ENCODE measurements at regions not wholly inside any gene's neighbourhood (a gene's known extent, or its start where the extent isn't known, plus 50 kb on each side); places are given as distances from the start of the nearest gene placed in this dataset.

DNA sequence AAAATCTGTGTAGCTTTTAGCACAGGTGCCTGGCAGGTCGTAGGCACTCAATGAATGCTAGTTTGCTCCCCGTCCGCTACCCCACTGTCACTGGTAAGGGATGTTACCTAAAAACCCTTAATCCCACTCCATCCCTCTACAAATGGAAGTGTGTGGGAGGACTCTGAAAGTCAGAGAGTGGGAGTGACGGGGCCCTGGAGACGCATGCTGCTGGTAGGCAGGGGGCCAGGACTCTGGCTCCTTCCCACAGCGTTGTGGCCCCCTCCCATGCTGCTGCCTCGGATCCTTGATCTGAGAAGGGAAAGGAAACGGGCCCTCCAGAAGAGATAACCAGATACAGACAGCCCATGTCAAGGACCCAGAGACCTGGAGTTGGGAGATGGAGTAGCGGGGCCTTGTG lies 249.3 kb downstream of the HAUS1 start:
- DNase-seq: no peak

DNA sequence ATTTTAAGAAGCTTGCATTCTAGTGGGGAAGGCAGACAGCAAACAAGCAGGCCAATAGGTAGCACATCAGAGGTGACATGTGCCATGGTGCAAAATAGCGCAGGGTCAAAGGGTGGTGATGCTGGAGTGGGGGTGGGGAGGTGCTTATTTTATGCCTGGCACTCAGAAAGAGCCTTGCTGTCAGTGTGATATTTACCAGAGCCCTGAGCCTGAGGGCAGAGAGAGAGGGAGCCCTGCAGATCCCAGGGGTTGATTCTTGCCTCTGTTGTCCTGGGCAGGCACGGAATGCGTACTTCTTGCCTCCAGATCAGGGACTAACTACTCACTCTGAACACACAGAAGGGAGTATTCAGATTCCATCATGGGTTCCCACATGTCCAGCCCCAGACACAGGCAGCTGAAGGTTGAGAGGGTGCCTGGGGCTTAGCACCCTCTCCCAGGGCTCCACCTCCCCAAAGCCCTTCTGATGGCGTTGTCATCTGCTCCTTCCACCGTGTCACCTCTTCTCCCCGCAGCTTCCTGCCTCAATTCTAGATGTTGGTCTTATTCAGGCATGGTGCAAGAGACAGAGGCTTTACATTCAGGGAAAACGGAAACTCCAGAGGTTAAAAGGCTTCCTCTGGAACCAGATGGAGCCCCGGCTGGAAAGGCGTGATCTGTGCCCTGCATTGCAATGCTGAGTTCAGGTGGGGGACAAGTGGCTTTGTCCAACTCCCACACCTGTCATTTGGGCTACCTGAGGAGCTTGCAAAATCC lies 252.3 kb downstream of the HAUS1 start:
- no peak for DNase-seq

DNA sequence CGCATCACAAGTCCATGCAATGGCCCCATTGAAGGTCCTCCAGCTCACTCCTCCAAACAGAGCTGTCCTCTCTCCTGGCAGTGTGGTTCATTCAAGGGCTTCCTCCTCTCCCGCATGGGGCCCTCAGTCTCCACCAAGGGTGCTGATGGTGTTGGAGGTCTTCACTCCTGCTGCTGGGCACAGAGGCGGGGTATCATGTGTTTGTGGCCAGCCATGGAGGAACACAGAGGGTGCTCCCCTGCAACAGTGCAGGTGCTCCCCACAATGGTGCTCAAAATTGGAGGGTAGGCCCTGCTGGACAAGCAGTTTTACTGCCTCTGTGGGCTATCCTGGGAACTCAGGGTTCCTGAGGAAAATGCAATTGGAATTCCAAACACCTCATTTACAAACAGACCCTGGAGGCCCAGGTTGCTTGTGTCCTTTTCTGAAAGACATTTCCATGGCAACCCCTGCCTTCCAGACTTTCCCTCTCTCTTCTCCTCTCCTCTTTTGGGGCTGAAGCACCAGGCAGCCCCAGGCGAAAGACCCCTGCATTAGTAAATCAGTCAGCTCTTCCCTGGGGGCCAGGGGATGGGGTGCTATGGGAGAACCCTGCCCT lies 256.0 kb downstream of the HAUS1 start:
- DNase-seq: no peak

GRCh38 chr18:46360866-46361265 lies 256.7 kb downstream of the HAUS1 start:
- DNase-seq: no peak

DNA sequence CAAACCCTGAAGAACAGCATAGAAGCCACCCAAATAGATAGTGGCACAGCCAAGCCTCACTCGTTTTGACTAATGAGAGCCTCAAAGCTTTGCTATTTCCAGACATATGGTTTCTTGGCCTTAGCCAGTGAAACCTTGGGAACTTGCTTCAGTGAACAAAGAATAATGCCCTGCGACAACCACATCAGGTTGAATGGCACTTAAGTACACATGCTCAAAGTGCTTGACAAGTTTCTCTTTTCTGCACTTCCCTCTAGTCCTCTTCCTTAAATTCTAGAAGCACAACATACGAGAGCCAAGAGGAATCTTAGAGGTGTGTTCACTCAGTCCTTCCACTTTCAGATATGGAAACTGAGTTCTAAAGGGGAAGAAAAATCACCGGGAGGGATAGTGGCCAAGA lies 258.3 kb downstream of the HAUS1 start:
- DNase-seq: no peak

GRCh38 chr18:46364048-46364447 lies 259.9 kb downstream of the HAUS1 start:
- no peak for DNase-seq

- DNase-seq: no peak
Observed at GRCh38 chr18:46366201-46366600, 262.0 kb downstream of the HAUS1 start.

DNA sequence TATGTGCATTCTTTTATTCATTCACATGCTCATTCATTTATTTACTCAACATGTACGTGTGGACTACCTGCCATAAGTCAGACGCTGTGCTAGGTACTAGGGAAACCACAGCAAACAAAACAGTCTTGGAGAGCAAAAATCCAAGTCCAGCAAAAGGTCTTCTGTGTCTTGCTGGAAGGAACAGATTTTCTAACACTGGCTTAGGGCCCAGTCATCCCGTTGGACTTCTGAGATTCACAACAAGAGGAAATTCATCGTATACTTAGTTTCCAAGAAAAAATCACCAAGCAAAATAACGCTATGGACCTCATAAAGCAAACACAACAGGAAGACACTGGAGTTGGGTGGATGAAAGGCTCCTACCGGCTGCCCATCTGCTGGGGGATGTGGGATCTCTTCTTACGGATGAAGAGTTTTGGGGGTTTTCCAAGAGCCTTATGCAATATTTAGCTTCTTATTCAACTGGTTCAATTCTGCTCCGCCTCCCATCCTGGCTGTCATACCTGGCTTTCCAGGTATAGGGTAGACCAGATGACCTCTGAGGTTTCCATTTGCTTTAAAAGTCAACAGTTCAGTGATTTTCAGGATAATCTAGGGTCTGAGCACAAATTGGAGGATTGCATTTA lies 262.7 kb downstream of the HAUS1 start:
- DNase-seq: no peak

- no peak for DNase-seq
Observed at GRCh38 chr18:46369323-46369722, 265.1 kb downstream of the HAUS1 start.

DNA sequence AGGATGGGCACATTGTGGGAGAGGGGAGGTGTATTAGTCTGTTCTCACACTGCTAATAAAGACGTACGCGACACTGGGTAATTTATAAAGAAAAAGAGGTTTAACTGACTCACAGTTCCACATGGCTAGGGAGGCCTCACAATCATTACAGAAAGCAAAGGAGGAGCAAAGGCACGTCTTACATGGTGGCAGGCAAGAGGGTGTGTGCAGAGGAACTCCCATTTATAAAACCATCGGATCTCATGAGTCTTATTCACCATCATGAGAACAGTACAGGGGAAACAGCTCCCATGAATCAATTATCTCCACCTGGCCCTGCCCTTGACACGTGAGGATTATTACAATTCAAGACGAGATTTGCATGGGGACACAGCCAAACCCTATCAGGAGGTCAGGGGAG lies 266.7 kb downstream of the HAUS1 start:
- no peak for DNase-seq

GRCh38 chr18:46372670-46373069 lies 268.5 kb downstream of the HAUS1 start:
- DNase-seq: no peak

- DNase-seq: no peak
Observed at GRCh38 chr18:46373131-46373530, 268.9 kb downstream of the HAUS1 start.

DNA sequence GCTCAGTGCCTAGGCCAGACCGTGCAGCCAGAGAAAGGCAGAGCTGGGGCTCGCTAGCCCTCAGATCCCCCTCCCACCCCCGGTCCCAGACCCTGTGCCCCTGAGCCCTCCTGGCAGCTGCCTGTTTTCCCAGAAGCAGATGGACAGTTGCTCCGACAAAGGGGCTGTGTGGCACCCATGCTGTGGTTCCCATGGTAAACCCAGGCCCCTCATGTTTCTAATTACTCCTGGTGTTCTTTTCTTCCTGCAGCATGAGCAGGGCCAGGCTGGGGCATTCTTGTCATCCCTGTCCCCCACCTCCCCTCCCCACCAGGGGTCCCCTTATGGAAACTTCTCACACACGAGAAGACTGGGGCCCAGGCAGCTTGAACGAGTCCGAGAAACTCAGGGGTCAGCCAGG lies 269.6 kb downstream of the HAUS1 start:
- DNase-seq: no peak

DNA sequence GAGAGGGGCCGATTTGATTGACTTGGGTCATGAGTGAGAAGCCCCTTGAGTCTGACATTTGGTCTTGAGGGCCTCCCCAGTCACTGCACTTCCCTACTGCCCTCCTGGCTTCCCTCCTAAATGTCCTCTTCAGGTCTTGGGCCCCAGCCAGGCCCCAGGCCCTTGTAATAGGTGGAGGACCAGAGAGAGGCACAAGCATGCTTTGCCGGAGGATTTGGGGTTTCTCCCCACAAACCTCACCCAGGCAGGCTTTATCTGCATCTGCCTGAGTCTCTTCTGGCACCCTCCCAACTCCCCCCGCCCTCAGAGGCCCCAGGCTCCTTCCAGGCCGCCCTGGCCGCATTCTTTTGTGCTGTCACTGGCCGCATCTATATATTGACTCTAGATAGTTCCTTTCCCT lies 270.7 kb downstream of the HAUS1 start:
- DNase-seq: no peak

DNA sequence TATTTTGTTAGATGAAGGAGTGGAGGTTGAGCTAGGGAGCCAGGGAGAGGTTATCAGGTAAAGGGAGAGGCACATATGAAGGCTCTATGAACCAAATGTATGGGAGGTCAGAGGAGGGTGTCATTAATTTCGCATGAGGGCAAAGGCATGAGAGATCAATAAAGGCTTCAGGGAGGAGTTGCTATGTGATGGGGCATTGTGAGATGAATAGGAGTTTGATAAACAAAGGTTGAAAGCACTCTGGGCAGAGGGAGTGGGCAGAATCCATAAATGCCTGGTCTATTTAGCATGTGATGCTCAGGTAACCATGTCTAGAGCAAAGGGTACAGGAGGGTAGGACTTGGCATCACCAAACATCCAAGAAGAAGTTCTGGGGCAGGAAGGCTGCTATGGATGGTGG lies 273.4 kb downstream of the HAUS1 start:
- DNase-seq: no peak

DNA sequence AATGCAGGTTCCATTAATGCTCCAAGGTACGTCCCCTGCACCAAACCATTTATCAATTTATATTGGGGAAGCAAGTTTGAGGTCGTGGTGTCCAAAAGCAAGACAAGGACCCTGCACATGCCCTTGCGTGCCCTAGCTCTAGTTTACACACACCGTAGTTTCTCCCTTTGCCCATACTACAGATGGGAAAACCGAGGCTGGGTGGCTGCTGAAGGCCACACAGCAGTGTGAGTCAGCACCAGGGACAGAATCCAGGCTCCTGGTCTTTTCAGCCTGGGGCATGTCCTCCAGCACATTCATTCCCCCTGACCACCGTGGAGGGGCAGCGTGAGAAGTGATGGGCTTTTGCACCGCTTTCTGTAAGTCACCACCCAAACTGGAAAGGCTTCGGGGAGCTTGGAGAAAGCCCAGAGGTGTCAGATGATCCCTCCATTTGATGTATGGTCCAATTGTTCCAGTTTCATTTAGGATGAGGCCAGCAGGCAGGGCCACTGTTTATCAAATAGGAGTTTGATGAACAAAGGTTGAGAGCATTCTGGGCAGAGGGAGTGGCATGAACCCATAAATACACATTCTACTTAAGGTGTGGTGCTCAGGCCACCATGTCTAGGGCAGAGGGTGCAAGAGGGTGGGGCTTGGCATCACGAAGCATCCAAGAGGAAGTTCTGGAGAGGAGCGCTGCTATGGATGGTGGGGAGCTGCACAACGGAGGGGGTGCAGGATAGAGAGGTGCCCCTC lies 274.1 kb downstream of the HAUS1 start:
- DNase-seq: no peak

GRCh38 chr18:46378864-46379207 lies 274.7 kb downstream of the HAUS1 start:
- DNase-seq: no peak

- DNase-seq: no peak
Observed at GRCh38 chr18:46379323-46379950, 275.3 kb downstream of the HAUS1 start.

GRCh38 chr18:46385124-46385523 lies 271.9 kb downstream of the LOXHD1 start:
- DNase-seq: no peak

DNA sequence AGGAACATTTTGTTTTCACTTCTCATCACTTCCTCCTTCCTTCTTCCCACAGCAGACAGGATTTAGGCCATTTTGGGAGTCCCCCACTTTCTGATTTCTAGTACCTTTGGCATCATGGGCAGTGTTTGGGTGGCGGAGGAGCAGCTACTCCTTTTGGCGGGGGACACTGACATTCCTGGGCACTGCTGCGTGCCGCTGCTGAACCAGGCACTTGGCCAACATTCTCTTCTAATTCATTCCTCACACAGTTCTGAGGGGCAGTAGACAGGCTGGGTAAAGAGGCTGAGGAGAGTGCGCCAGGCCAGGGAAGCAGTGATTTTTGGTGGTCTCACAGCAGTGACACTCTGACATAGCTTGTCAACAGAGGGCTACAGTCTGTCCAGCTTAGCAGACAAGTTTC lies 270.2 kb downstream of the LOXHD1 start:
- DNase-seq: no peak

GRCh38 chr18:46387441-46388131 lies 269.4 kb downstream of the LOXHD1 start:
- DNase-seq: no peak

DNA sequence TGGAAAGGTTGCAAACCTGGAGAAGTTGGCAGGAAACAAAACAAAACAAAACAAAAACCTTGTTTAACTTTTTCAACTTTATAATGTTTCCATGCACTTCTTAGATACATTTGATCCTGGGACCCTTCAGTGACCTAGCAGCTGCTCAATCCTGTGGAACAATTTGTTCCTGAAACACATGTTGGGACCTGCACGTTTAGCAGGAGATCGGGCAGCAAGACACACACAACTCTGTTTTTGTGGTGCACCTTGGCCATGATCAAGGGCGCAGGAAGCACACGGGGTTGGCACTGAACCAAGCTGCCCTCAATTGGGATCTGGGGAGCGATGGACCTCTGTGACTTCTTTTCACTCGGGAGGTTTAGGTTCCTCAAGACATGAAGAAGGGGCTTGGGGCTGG lies 268.7 kb downstream of the LOXHD1 start:
- DNase-seq: no peak

- DNase-seq: no peak
Observed at GRCh38 chr18:46392576-46392975, 264.4 kb downstream of the LOXHD1 start.

All from NK-92 treated with Interleukin-12 subunit alpha and Interleukin-12 subunit beta, amount 100 ng/mL, for 24 hours (cell line).